Liver (tissue), 3 donors: ENCODE measurements at regions not wholly inside any gene's neighbourhood (a gene's known extent, or its start where the extent isn't known, plus 50 kb on each side); places are given as distances from the start of the nearest gene placed in this dataset.

Experiments
- EGR1 ChIP-seq, 2 donors: IDR thresholded peaks; 2 replicates each; pipeline ENCODE4 v1.6.1; 2016 to 2018; ENCODE audit warnings: antibody characterized with exemption in 2 of 2, low read depth in 2 of 2
- GABPA ChIP-seq, 2 donors: IDR thresholded peaks in 1 of 2; conservative IDR thresholded peaks in 1 of 2; 2 replicates each; pipeline ENCODE4 v1.6.1; 2016; ENCODE audit warnings: antibody characterized with exemption in 2 of 2, mild to moderate bottlenecking in 1 of 2, moderate library complexity in 1 of 2
- HNF4G ChIP-seq: IDR thresholded peaks from 2 replicates; pipeline ENCODE4 v1.6.1; 2016; ENCODE audit warnings: antibody characterized with exemption
- RAD21 ChIP-seq, 2 donors: IDR thresholded peaks; 2 replicates each; pipeline ENCODE4 v1.6.1; 2016; ENCODE audit warnings: antibody characterized with exemption in 2 of 2, mild to moderate bottlenecking in 2 of 2
- REST ChIP-seq: IDR thresholded peaks from 2 replicates; pipeline ENCODE4 v1.6.1; 2016; ENCODE audit warnings: antibody characterized with exemption, mild to moderate bottlenecking
- YY1 ChIP-seq: IDR thresholded peaks from 2 replicates; pipeline ENCODE4 v1.6.1; 2016; ENCODE audit warnings: antibody characterized with exemption, mild to moderate bottlenecking
- ZBTB33 ChIP-seq: IDR thresholded peaks from 2 replicates; pipeline ENCODE4 v1.6.1; 2016; ENCODE audit warnings: antibody characterized with exemption
- TF ChIP-seq, protein P1 (sequence below): fragments of 150-350 bp; IDR thresholded peaks from 2 replicates; pipeline ENCODE4 v1.5.1; 2017; ENCODE audit warnings: improper control_type of control experiment, low read depth, low read length; ENCODE audit not compliant: missing input control
- donor health status: healthy.
- donor health status: healthy.

GRCh38 chr5:25950681-25951080 lies 1087.7 kb downstream of the CDH9 start:
- TF ChIP-seq, protein P1, sequence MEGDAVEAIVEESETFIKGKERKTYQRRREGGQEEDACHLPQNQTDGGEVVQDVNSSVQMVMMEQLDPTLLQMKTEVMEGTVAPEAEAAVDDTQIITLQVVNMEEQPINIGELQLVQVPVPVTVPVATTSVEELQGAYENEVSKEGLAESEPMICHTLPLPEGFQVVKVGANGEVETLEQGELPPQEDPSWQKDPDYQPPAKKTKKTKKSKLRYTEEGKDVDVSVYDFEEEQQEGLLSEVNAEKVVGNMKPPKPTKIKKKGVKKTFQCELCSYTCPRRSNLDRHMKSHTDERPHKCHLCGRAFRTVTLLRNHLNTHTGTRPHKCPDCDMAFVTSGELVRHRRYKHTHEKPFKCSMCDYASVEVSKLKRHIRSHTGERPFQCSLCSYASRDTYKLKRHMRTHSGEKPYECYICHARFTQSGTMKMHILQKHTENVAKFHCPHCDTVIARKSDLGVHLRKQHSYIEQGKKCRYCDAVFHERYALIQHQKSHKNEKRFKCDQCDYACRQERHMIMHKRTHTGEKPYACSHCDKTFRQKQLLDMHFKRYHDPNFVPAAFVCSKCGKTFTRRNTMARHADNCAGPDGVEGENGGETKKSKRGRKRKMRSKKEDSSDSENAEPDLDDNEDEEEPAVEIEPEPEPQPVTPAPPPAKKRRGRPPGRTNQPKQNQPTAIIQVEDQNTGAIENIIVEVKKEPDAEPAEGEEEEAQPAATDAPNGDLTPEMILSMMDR, result no peak
- no peak for TF ChIP-seq GABPA (IDR thresholded peaks at IDR 0.05 in 1 of 2, conservative IDR thresholded peaks at IDR 0.05 in 1 of 2)
- TF ChIP-seq YY1, result no peak
- TF ChIP-seq HNF4G, result no peak
- no peak for TF ChIP-seq EGR1 (IDR thresholded peaks at IDR 0.05; ENCODE audit: low read depth in 2 of 2)
- TF ChIP-seq REST, result no peak
- no peak for TF ChIP-seq ZBTB33
- TF ChIP-seq RAD21 (IDR thresholded peaks at IDR 0.05), result no peak
